ENCODE measurements at regions not wholly inside any gene's neighbourhood (a gene's known extent, or its start where the extent isn't known, plus 50 kb on each side); places are given as distances from the start of the nearest gene placed in this dataset.

- H3K36me3 ChIP-seq (ENCODE audit: control insufficient read depth, insufficient read depth, low read length), result no peaks in the 10 kb centered on the region
- H3K4me3 ChIP-seq, result no peak overlapping the region
- in situ Hi-C loops (cut with MboI), result no loop called here
- intact Hi-C loops (cut with micrococcal nuclease), result no loop called here
- CTCF ChIA-PET (ENCODE audit: low intra/inter-chr PET ratio), result no interaction called here
- WGBS (ENCODE audit: insufficient coverage, low coverage, missing lambda C conversion rate), result 0% methylated on average over 15 of the region's 21 CpGs
- ATAC-seq, result no peak
- H4K20me1 ChIP-seq (replicated peaks; ENCODE audit: control insufficient read depth, insufficient read depth, low read length), result peaks cover 16% of the 10 kb centered on the region; the same call in 1 of the 2 replicates
- H3K9me1 ChIP-seq (ENCODE audit: control insufficient read depth, insufficient read depth, low read length), result no peaks in the 10 kb centered on the region
- H3K27ac ChIP-seq (ENCODE audit: extremely low read depth, low read depth, low read length), result no peak overlapping the region
- no peak for DNase-seq (ENCODE audit: extremely low read depth in 1 of 4, low spot score in 3 of 4)
- no peak for FAIRE-seq
- H3K79me2 ChIP-seq (ENCODE audit: control insufficient read depth, insufficient read depth, low read length), result no peaks in the 10 kb centered on the region
- no TSS peak for BruUV-seq (replicated peaks)
- H3K9me3 ChIP-seq (replicated peaks; ENCODE audit: control insufficient read depth, insufficient read depth, low read depth, low read length), result no peaks in the 10 kb centered on the region
- no peaks in the 10 kb centered on the region; a peak in 1 of 5 replicates for H3K4me1 ChIP-seq (replicated peaks in 1 of 2; ENCODE audit: control insufficient read depth in 2 of 2, insufficient read depth in 2 of 2, low read length in 2 of 2)
- no peak overlapping the region for H2AFZ ChIP-seq (ENCODE audit: low read depth, low read length)
- H3K9ac ChIP-seq (ENCODE audit: insufficient read depth in 1 of 2, low read depth in 2 of 2, low read length in 2 of 2), result no peak overlapping the region
- H3K4me2 ChIP-seq (ENCODE audit: insufficient read depth, low read length), result no peak overlapping the region
- POLR2A ChIA-PET, result interaction anchor here (0.6 to 0.9 kb wide), 2 partner anchors 108 to 127 kb away, joined by 3 to 5 read pairs; no protein-coding TSS in a partner anchor
- H3K27me3 ChIP-seq (ENCODE audit: control insufficient read depth in 2 of 2, insufficient read depth in 2 of 2, low read length in 2 of 2), result peaks cover 12 to 75% of the 10 kb centered on the region in 2 experiments; a peak in 3 of 5 replicates
- TF ChIP-seq BCL6 (CRISPR knock-in tag; IDR thresholded peaks at IDR 0.05), result no peak
- no peak for TF ChIP-seq ZNF780A (CRISPR knock-in tag; IDR thresholded peaks at IDR 0.05)
- no peak for TF ChIP-seq NRF1 (conservative IDR thresholded peaks at IDR 0.05 in 1 of 2, IDR thresholded peaks at IDR 0.05 in 1 of 2)
- no peak for TF ChIP-seq KLF10 (CRISPR knock-in tag; IDR thresholded peaks at IDR 0.05)
- TF ChIP-seq EHMT2 (IDR thresholded peaks at IDR 0.05), result no peak
- no peak for TF ChIP-seq CREB3L1 (IDR thresholded peaks at IDR 0.05; ENCODE audit: borderline replicate concordance, low read depth)
- no peak for TF ChIP-seq CHD1 (IDR thresholded peaks at IDR 0.05; ENCODE audit: low read length)
- no peak for TF ChIP-seq HIVEP1 (CRISPR knock-in tag; IDR thresholded peaks at IDR 0.05)
- TF ChIP-seq RREB1 (CRISPR knock-in tag; IDR thresholded peaks at IDR 0.05), result no peak
- no peak for TF ChIP-seq NBN (IDR thresholded peaks at IDR 0.05; ENCODE audit: low read depth)
- TF ChIP-seq SNIP1 (IDR thresholded peaks at IDR 0.05; ENCODE audit: low read depth), result no peak
- TF ChIP-seq ZBTB7A (IDR thresholded peaks at IDR 0.05; ENCODE audit: borderline replicate concordance, control insufficient read depth, low read depth, low read length), result no peak
- no peak for TF ChIP-seq OTX1 (CRISPR knock-in tag; IDR thresholded peaks at IDR 0.05)
- no peak for TF ChIP-seq CBFA2T2 (conservative IDR thresholded peaks at IDR 0.05)
These were observed 107.0 kb upstream of the PPP1R26 start for GRCh38 chr9:135372501-135373008.

All from K562 (cell line).